Liver (tissue), 3 donors: ENCODE measurements at regions not wholly inside any gene's neighbourhood (a gene's known extent, or its start where the extent isn't known, plus 50 kb on each side); places are given as distances from the start of the nearest gene placed in this dataset.

Experiments used
- FOXA1 ChIP-seq: IDR thresholded peaks from 2 replicates; pipeline ENCODE4 v1.6.1; 2016; ENCODE audit warnings: antibody characterized with exemption
- RAD21 ChIP-seq, 2 donors: IDR thresholded peaks; 2 replicates each; pipeline ENCODE4 v1.6.1; 2016; ENCODE audit warnings: antibody characterized with exemption in 2 of 2, mild to moderate bottlenecking in 2 of 2
- SP1 ChIP-seq: IDR thresholded peaks from 2 replicates; pipeline ENCODE4 v1.6.1; 2018; ENCODE audit warnings: antibody characterized with exemption, mild to moderate bottlenecking
- TAF1 ChIP-seq: conservative IDR thresholded peaks from 2 replicates; pipeline ENCODE4 v1.6.1; 2016; ENCODE audit warnings: antibody characterized with exemption, mild to moderate bottlenecking
- TF ChIP-seq, protein P1 (sequence below): fragments of 150-350 bp; IDR thresholded peaks from 2 replicates; pipeline ENCODE4 v1.5.1; 2017; ENCODE audit warnings: improper control_type of control experiment, low read depth, low read length; ENCODE audit not compliant: missing input control
- TF ChIP-seq, protein P2 (sequence below): IDR thresholded peaks from 2 replicates; pipeline ENCODE4 v1.6.1; 2016; ENCODE audit warnings: antibody characterized with exemption, mild to moderate bottlenecking
- TF ChIP-seq, protein P3 (sequence below): IDR thresholded peaks from 2 replicates; pipeline ENCODE4 v1.6.1; 2016; ENCODE audit warnings: antibody characterized with exemption
- TF ChIP-seq, protein P4 (sequence below): IDR thresholded peaks from 2 replicates; pipeline ENCODE4 v1.6.1; 2016; ENCODE audit warnings: antibody characterized with exemption
- TF ChIP-seq, protein P5 (sequence below): IDR thresholded peaks from 2 replicates; pipeline ENCODE4 v1.6.1; 2016; ENCODE audit warnings: antibody characterized with exemption
- donor health status: healthy.
- donor health status: healthy.

DNA sequence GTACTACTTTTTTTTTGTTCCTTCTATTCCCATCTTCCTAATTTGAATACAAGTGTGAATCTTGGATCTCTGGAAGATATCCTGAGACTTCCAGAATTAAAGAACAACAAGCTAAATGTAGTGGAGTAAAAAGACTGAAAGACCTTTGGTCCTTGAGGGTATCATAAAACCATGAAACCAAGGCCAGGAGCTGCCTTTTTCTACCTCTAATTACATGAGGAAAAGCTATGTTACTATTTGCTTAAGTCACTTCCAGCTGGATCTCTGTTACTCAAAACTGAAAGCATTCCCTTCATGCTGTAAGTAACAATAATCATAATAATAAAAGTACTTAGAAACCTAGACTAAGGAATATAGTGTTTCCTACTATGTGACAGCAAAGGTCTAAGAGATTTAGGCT is 649.6 kb downstream of the KCTD16 start:
- TF ChIP-seq, protein P1, sequence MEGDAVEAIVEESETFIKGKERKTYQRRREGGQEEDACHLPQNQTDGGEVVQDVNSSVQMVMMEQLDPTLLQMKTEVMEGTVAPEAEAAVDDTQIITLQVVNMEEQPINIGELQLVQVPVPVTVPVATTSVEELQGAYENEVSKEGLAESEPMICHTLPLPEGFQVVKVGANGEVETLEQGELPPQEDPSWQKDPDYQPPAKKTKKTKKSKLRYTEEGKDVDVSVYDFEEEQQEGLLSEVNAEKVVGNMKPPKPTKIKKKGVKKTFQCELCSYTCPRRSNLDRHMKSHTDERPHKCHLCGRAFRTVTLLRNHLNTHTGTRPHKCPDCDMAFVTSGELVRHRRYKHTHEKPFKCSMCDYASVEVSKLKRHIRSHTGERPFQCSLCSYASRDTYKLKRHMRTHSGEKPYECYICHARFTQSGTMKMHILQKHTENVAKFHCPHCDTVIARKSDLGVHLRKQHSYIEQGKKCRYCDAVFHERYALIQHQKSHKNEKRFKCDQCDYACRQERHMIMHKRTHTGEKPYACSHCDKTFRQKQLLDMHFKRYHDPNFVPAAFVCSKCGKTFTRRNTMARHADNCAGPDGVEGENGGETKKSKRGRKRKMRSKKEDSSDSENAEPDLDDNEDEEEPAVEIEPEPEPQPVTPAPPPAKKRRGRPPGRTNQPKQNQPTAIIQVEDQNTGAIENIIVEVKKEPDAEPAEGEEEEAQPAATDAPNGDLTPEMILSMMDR: no peak
- TF ChIP-seq SP1 (no peak), TAF1 (no peak), RAD21 (IDR thresholded peaks at IDR 0.05) (no peak), FOXA1 (no peak)
- TF ChIP-seq, protein P2, sequence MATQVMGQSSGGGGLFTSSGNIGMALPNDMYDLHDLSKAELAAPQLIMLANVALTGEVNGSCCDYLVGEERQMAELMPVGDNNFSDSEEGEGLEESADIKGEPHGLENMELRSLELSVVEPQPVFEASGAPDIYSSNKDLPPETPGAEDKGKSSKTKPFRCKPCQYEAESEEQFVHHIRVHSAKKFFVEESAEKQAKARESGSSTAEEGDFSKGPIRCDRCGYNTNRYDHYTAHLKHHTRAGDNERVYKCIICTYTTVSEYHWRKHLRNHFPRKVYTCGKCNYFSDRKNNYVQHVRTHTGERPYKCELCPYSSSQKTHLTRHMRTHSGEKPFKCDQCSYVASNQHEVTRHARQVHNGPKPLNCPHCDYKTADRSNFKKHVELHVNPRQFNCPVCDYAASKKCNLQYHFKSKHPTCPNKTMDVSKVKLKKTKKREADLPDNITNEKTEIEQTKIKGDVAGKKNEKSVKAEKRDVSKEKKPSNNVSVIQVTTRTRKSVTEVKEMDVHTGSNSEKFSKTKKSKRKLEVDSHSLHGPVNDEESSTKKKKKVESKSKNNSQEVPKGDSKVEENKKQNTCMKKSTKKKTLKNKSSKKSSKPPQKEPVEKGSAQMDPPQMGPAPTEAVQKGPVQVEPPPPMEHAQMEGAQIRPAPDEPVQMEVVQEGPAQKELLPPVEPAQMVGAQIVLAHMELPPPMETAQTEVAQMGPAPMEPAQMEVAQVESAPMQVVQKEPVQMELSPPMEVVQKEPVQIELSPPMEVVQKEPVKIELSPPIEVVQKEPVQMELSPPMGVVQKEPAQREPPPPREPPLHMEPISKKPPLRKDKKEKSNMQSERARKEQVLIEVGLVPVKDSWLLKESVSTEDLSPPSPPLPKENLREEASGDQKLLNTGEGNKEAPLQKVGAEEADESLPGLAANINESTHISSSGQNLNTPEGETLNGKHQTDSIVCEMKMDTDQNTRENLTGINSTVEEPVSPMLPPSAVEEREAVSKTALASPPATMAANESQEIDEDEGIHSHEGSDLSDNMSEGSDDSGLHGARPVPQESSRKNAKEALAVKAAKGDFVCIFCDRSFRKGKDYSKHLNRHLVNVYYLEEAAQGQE: no peak
- TF ChIP-seq, protein P3, sequence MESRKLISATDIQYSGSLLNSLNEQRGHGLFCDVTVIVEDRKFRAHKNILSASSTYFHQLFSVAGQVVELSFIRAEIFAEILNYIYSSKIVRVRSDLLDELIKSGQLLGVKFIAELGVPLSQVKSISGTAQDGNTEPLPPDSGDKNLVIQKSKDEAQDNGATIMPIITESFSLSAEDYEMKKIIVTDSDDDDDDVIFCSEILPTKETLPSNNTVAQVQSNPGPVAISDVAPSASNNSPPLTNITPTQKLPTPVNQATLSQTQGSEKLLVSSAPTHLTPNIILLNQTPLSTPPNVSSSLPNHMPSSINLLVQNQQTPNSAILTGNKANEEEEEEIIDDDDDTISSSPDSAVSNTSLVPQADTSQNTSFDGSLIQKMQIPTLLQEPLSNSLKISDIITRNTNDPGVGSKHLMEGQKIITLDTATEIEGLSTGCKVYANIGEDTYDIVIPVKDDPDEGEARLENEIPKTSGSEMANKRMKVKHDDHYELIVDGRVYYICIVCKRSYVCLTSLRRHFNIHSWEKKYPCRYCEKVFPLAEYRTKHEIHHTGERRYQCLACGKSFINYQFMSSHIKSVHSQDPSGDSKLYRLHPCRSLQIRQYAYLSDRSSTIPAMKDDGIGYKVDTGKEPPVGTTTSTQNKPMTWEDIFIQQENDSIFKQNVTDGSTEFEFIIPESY: no peak
- TF ChIP-seq, protein P4, sequence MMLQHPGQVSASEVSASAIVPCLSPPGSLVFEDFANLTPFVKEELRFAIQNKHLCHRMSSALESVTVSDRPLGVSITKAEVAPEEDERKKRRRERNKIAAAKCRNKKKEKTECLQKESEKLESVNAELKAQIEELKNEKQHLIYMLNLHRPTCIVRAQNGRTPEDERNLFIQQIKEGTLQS: no peak
- TF ChIP-seq, protein P5, sequence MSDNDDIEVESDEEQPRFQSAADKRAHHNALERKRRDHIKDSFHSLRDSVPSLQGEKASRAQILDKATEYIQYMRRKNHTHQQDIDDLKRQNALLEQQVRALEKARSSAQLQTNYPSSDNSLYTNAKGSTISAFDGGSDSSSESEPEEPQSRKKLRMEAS: no peak
